Skeletal muscle cell (primary cell): ENCODE measurements at regions not wholly inside any gene's neighbourhood (a gene's known extent, or its start where the extent isn't known, plus 50 kb on each side); places are given as distances from the start of the nearest gene placed in this dataset.

Experiments
- DNase-seq: peaks from one replicate; pipeline ENCODE4 v3.0.0-alpha.2; 2010; ENCODE audit warnings: low read depth
- H3K4me3 ChIP-seq: 2 replicates; pipeline ENCODE4 v1.5.1; 2011; ENCODE audit warnings: low read depth, mild to moderate bottlenecking, control low read depth, low read length, moderate library complexity

- no peak overlapping the region for H3K4me3 ChIP-seq
- no peak for DNase-seq
These were observed 120.1 kb downstream of the SEC16B start for GRCh38 chr1:177849579-177850290.

GRCh38 chr1:177849130-177849529 is 120.7 kb downstream of the SEC16B start:
- no peak overlapping the region for H3K4me3 ChIP-seq
- no peak for DNase-seq

GRCh38 chr1:177848577-177848976 is 121.3 kb downstream of the SEC16B start:
- DNase-seq = no peak
- no peak overlapping the region for H3K4me3 ChIP-seq

GRCh38 chr1:177847843-177848242 is 122.0 kb downstream of the SEC16B start:
- DNase-seq = peak; percentile 68
- H3K4me3 ChIP-seq = no peak overlapping the region

- H3K4me3 ChIP-seq = no peak overlapping the region
- DNase-seq = no peak
These were observed 130.9 kb downstream of the SEC16B start for GRCh38 chr1:177838907-177839485.

DNA sequence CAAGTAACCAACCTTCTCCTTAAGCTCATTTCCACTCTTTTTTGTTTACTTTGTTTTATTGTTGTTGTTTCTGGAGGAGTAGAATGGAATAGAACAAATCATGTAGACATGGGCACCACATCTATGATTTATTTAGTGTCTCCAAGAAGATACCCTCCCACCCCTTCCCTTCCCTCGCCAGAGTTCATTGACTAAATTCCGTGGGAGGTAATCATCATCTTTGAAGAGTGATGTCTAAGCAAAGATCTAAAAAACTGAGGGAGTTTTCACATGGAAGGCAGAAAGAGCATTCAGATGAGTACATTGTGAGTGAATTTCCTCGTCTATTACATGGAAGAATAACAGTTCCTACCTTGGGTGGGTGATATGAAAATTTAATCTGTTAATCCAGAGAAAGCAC is 136.2 kb downstream of the SEC16B start:
- no peak overlapping the region for H3K4me3 ChIP-seq
- no peak for DNase-seq

DNA sequence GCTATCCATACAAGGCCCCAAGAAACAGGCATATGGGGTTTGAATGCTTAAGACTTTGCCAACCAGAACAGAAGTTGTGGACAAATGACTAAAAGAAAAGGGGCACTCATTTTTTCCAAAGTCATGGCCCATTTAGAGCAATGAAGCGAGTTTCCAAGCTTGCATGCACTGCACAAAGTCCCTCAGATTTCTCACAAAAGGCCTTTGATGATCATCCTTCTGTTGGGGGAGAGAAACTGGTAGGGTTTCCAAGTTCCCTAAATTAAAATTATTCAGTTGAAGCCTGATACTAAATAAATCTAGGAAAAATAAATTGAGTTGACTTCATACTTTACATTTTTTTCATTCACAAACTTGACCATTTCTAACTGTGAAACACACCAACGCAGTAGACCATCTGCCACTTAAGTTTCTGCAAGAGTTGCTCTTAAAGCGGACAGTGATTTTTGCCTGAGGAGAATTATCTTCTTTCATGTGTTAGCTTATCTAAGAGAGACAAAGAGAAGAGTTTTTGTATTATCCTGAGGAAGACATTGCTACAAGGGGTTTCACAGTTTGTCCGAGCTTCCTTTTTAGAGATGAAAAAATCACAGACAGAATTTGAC is 139.2 kb downstream of the SEC16B start:
- no peak overlapping the region for H3K4me3 ChIP-seq
- no peak for DNase-seq

- no peak for DNase-seq
- no peak overlapping the region for H3K4me3 ChIP-seq
These were observed 144.5 kb downstream of the SEC16B start for GRCh38 chr1:177825276-177825901.

DNA sequence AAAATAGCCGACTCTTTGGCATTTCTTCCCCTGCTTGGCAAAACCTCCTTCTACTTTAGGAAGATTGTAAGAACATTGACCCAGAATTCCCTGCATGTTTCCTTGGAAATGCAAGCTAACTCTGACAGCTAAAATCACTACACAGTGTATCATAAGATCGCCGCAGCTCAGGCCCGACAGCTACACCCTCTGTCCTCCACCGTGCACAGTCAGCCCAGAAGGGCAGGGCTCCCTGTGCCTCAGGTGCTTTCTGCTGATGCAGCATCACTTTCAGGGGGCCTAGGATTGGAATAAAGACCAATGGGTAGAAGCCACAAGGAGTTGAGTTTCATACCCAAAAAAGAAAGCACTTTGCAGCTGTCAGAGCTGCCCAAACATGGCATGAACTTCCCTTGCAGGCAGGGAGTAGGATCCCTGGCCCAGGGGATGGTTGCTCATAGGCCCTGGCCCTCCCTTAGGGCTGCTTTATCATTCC is 145.3 kb downstream of the SEC16B start:
- no peak for DNase-seq
- H3K4me3 ChIP-seq = no peak overlapping the region

- H3K4me3 ChIP-seq = no peak overlapping the region
- no peak for DNase-seq
These were observed 149.6 kb downstream of the SEC16B start for GRCh38 chr1:177820213-177820612.

DNA sequence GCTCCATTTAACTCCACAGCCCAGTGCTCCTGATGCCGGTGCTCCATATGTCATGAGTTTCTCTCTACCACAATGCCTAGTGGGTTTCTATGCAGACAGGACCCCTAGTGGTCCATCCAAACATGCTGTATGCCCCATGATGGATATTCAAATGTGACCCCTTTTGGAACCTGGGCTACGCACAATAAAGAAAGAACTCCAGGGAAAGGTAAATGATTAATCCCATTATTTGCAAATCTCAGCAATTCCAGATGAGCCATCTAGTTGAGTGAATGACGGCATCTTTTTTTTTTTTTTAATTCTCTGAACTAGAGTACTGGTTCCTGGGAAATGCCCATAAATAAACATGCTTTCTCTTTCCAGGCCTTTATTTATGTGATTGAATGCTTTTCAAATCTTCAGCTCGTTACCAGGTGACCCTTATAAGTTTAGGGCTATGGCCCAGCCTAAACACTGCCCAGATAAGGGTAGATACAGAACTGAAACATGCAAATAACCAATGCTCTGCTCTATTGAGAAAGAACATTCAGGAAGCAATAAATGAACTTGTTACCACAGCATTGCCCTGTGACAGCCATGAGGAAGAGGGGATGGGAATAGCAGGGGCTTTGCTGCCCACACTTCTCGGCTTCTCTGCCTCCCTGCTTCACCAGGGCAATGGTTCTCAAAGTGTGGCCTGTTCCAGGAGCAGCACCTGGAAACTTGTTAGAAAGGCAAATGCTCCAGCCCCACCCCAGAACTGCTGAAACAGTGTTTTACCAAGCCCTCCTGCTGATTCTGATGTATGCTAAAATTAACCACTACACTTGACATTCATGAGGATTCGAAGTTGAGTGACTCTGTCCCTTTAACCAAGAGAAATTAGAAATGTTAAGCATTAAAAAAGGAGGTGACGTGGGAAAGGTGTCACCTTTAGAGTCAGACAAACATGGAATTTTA is 151.7 kb downstream of the SEC16B start:
- no peak overlapping the region for H3K4me3 ChIP-seq
- no peak for DNase-seq

DNA sequence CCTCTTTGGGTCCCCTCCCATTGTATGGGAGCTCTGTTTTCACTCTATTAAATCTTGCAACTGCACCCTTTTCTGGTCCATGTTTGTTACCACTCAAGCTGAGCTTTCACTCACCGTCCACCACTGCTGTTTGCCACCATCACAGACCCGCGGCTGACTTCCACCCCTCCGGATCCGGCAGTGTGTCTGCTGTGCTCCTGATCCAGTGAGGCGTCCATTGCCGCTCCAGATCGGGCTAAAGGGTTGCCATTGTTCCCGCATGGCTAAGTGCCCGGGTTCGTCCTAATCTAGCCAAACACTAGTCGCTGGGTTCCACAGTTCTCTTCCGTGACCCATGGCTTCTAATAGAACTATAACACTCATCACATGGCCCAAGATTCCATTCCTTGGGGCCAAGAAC is 157.2 kb downstream of the SEC16B start:
- no peak overlapping the region for H3K4me3 ChIP-seq

DNA sequence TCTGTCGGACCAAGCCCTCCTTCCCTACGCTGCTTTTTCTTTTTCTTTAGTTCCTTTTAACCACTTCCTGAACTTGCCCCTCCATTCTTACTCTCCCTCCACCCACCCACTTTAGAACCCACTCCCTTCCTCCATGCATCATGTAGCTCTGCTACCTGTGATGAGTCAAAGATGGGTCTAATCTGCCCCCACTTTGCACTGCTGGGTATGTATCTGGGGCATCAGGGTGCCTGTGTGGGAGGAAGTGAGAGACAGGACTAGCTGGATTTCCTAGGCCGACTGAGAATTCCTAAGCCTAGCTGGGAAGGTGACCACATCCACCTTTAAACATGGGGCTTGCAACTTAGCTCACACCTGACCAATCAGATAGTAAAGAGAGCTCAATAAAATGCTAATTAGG is 157.7 kb downstream of the SEC16B start:
- no peak overlapping the region for H3K4me3 ChIP-seq
- no peak for DNase-seq

More for the DNA sequence above, 157.2 kb downstream of the SEC16B start:
- no peak for DNase-seq

DNA sequence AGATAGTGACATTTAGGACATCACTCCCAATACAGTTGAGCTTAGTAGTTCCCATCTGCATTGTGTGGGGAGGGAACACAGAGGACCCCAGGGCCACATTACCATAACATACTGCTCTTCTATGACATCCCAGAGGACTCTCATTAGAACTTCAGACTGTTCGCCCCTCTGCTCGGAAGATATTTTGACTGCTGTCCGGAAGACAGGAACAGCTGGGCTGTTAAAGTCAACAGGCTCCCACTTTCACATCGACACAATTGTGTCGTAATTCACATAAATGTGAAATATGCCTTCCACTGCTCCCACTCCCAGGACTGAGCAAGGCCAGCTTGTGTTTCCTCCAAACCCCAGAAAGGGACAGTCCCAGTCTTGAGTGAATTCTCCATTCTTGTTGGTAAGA is 158.4 kb downstream of the SEC16B start:
- no peak for DNase-seq
- no peak overlapping the region for H3K4me3 ChIP-seq

DNA sequence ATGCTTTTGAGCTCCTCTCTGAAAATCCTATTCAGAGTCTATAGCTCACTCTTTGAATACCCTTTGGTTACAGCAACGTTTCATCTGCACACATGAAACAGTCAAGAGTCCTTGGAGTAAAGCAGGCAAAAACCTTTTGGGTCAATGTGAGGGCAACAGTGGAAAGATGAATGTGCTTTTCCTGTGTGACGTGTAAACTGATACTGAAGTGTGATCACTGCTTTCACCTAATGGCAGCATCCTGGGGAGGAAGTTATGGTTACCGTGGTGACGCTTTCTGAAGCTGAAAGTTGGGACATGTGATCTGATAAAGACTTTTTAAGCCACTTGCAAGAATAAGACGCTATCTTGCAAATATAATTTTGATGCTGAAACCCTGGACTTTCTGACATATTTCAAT is 160.0 kb downstream of the SEC16B start:
- DNase-seq = no peak
- no peak overlapping the region for H3K4me3 ChIP-seq

GRCh38 chr1:177802304-177802703 is 167.6 kb downstream of the SEC16B start:
- no peak overlapping the region for H3K4me3 ChIP-seq
- no peak for DNase-seq

GRCh38 chr1:177801790-177802189 is 168.1 kb downstream of the SEC16B start:
- no peak for DNase-seq
- no peak overlapping the region for H3K4me3 ChIP-seq

- peak; percentile 34 for DNase-seq
- H3K4me3 ChIP-seq = no peak overlapping the region
These were observed 169.3 kb downstream of the SEC16B start for GRCh38 chr1:177800400-177801088.

GRCh38 chr1:177799746-177800145 is 170.1 kb downstream of the SEC16B start:
- DNase-seq = no peak
- no peak overlapping the region for H3K4me3 ChIP-seq
